ENCODE measurements at regions not wholly inside any gene's neighbourhood (a gene's known extent, or its start where the extent isn't known, plus 50 kb on each side); places are given as distances from the start of the nearest gene placed in this dataset.

- DNase-seq, result no peak
- Histone ChIP-seq H3K4me1 (no peaks in the 10 kb centered on the region), H3K36me3 (no peaks in the 10 kb centered on the region), H3K27ac (no peak overlapping the region), H3K9me3 (no peaks in the 10 kb centered on the region), H3K27me3 (no peaks in the 10 kb centered on the region), H3K4me3 (no peak overlapping the region)
- WGBS, 2 donors (ENCODE audit: low coverage in 1 of 2), result 33 to 34% methylated on average over 2 of the region's 2 CpGs
- in situ Hi-C loops (cut with MboI; ENCODE audit: low pct_ligation_motif_present in 1 of 4, low pct_unique_long_range_greater_than_20kb in 1 of 4, low sequenced_read_pairs in 3 of 4), result no loop called here
- TF ChIP-seq POLR2AphosphoS5 (IDR thresholded peaks at IDR 0.05), result no peak
- no peak for TF ChIP-seq CTCF (IDR thresholded peaks at IDR 0.05)
- TF ChIP-seq POLR2A (IDR thresholded peaks at IDR 0.05), result no peak
- TF ChIP-seq EP300 (IDR thresholded peaks at IDR 0.05; ENCODE audit: low read depth), result no peak
- intact Hi-C loops (cut with DNase I; ENCODE audit: low total_unique reads), result no loop called here
These were observed 402.8 kb upstream of the SYT4 start for GRCh38 chr18:43680096-43680495.

- Histone ChIP-seq H3K4me1 (no peaks in the 10 kb centered on the region), H3K9me3 (no peaks in the 10 kb centered on the region), H3K4me3 (no peak overlapping the region), H3K27ac (no peak overlapping the region), H3K27me3 (no peaks in the 10 kb centered on the region), H3K36me3 (no peaks in the 10 kb centered on the region)
- WGBS, 2 donors (ENCODE audit: low coverage in 1 of 2), result 92 to 100% methylated on average over 1 to 5 of the region's 5 CpGs
- in situ Hi-C loops (cut with MboI; ENCODE audit: low pct_ligation_motif_present in 1 of 4, low pct_unique_long_range_greater_than_20kb in 1 of 4, low sequenced_read_pairs in 3 of 4), result no loop called here
- intact Hi-C loops (cut with DNase I; ENCODE audit: low total_unique reads), result no loop called here
- DNase-seq, result no peak
- TF ChIP-seq CTCF (IDR thresholded peaks at IDR 0.05) (no peak), POLR2AphosphoS5 (IDR thresholded peaks at IDR 0.05) (no peak), POLR2A (IDR thresholded peaks at IDR 0.05) (no peak), EP300 (IDR thresholded peaks at IDR 0.05; ENCODE audit: low read depth) (no peak)
These were observed 404.4 kb upstream of the SYT4 start for GRCh38 chr18:43681661-43682060.

GRCh38 chr18:43682196-43682595, 404.9 kb upstream of the SYT4 start:
- in situ Hi-C loops (cut with MboI; ENCODE audit: low pct_ligation_motif_present in 1 of 4, low pct_unique_long_range_greater_than_20kb in 1 of 4, low sequenced_read_pairs in 3 of 4), result no loop called here
- H3K4me1 ChIP-seq, result no peaks in the 10 kb centered on the region

GRCh38 chr18:43686709-43687108, 409.4 kb upstream of the SYT4 start:
- in situ Hi-C loops (cut with MboI; ENCODE audit: low pct_ligation_motif_present in 1 of 4, low pct_unique_long_range_greater_than_20kb in 1 of 4, low sequenced_read_pairs in 3 of 4), result no loop called here
- Histone ChIP-seq H3K36me3 (no peaks in the 10 kb centered on the region), H3K27me3 (no peaks in the 10 kb centered on the region), H3K4me1 (no peaks in the 10 kb centered on the region), H3K9me3 (no peaks in the 10 kb centered on the region), H3K4me3 (no peak overlapping the region), H3K27ac (no peak overlapping the region)
- DNase-seq, result no peak
- intact Hi-C loops (cut with DNase I; ENCODE audit: low total_unique reads), result no loop called here
- WGBS, 2 donors (ENCODE audit: low coverage in 1 of 2), result 100% methylated on average over 1 of the region's 1 CpG; no CpG with 5 or more reads in 1 of the 2 donors
- TF ChIP-seq POLR2A (IDR thresholded peaks at IDR 0.05), result no peak
- no peak for TF ChIP-seq CTCF (IDR thresholded peaks at IDR 0.05)
- TF ChIP-seq EP300 (IDR thresholded peaks at IDR 0.05; ENCODE audit: low read depth), result no peak
- TF ChIP-seq POLR2AphosphoS5 (IDR thresholded peaks at IDR 0.05), result no peak

More at GRCh38 chr18:43682196-43682595, 404.9 kb upstream of the SYT4 start:
- no peaks in the 10 kb centered on the region for H3K36me3 ChIP-seq
- intact Hi-C loops (cut with DNase I; ENCODE audit: low total_unique reads), result no loop called here
- no peak overlapping the region for H3K27ac ChIP-seq
- H3K4me3 ChIP-seq, result no peak overlapping the region
- DNase-seq, result no peak
- 51 to 82% methylated on average over 4 to 7 of the region's 7 CpGs for WGBS, 2 donors (ENCODE audit: low coverage in 1 of 2)
- TF ChIP-seq POLR2AphosphoS5 (IDR thresholded peaks at IDR 0.05), result no peak
- TF ChIP-seq POLR2A (IDR thresholded peaks at IDR 0.05), result no peak
- no peak for TF ChIP-seq EP300 (IDR thresholded peaks at IDR 0.05; ENCODE audit: low read depth)
- TF ChIP-seq CTCF (IDR thresholded peaks at IDR 0.05), result no peak
- H3K9me3 ChIP-seq, result no peaks in the 10 kb centered on the region
- no peaks in the 10 kb centered on the region for H3K27me3 ChIP-seq

All from transverse colon (tissue), 4 donors.